HG03175 (cell line): ENCODE measurements at regions not wholly inside any gene's neighbourhood (a gene's known extent, or its start where the extent isn't known, plus 50 kb on each side); places are given as distances from the start of the nearest gene placed in this dataset.
"Not testable (repeated sequence)": the region's sequence is repeated elsewhere in the genome, so short reads cannot be mapped to it uniquely, and the experiment has no call there.

Source experiments
- ATAC-seq: cut with Tn5 transposase; IDR thresholded peaks from one replicate; pipeline ENCODE4 v1.9.1; 2021; ENCODE audit warnings: mild to moderate bottlenecking, moderate library complexity; ENCODE audit not compliant: unreplicated experiment

GRCh38 chr4:75289914-75290582, 224.2 kb downstream of the RCHY1 start:
- no peak for ATAC-seq

GRCh38 chr4:75287738-75288517, 226.3 kb downstream of the RCHY1 start:
- no peak for ATAC-seq

GRCh38 chr4:75285837-75286236, 228.4 kb downstream of the RCHY1 start:
- ATAC-seq: no peak

GRCh38 chr4:75284831-75285230, 229.4 kb downstream of the RCHY1 start:
- ATAC-seq: no peak

GRCh38 chr4:75280461-75280860, 233.7 kb downstream of the RCHY1 start:
- ATAC-seq: not testable (repeated sequence)

GRCh38 chr4:75259306-75259705, 254.9 kb downstream of the RCHY1 start:
- ATAC-seq: no peak

- ATAC-seq: no peak
These were observed 258.9 kb downstream of the RCHY1 start for GRCh38 chr4:75255261-75255660.

- no peak for ATAC-seq
These were observed 259.5 kb downstream of the RCHY1 start for GRCh38 chr4:75254745-75255144.

GRCh38 chr4:75253094-75253493, 261.1 kb downstream of the RCHY1 start:
- ATAC-seq: not testable (repeated sequence)

GRCh38 chr4:75251547-75251946, 262.7 kb downstream of the RCHY1 start:
- ATAC-seq: peak; percentile 90

GRCh38 chr4:75249739-75250138, 264.5 kb downstream of the RCHY1 start:
- ATAC-seq: no peak

- ATAC-seq: no peak
These were observed 265.3 kb downstream of the RCHY1 start for GRCh38 chr4:75248770-75249407.

GRCh38 chr4:75244325-75244724, 269.9 kb downstream of the RCHY1 start:
- no peak for ATAC-seq

- no peak for ATAC-seq
These were observed 270.6 kb downstream of the RCHY1 start for GRCh38 chr4:75243570-75243969.

GRCh38 chr4:75235359-75235951, 278.7 kb downstream of the RCHY1 start:
- peak; percentile 96 for ATAC-seq

GRCh38 chr4:75232546-75232945, 281.7 kb downstream of the RCHY1 start:
- no peak for ATAC-seq

- ATAC-seq: peak; percentile 85
These were observed 284.2 kb downstream of the RCHY1 start for GRCh38 chr4:75229806-75230570.

- no peak for ATAC-seq
These were observed 280.6 kb downstream of the PARM1 start for GRCh38 chr4:75213480-75213879.

- no peak for ATAC-seq
These were observed 278.5 kb downstream of the PARM1 start for GRCh38 chr4:75211422-75211821.

- no peak for ATAC-seq
These were observed 275.0 kb downstream of the PARM1 start for GRCh38 chr4:75207902-75208301.

- no peak for ATAC-seq
These were observed 262.2 kb downstream of the PARM1 start for GRCh38 chr4:75195111-75195510.
